Peyer's patch (tissue), 4 donors: ENCODE measurements at regions not wholly inside any gene's neighbourhood (a gene's known extent, or its start where the extent isn't known, plus 50 kb on each side); places are given as distances from the start of the nearest gene placed in this dataset.
"Not testable (repeated sequence)": the region's sequence is repeated elsewhere in the genome, so short reads cannot be mapped to it uniquely, and the experiment has no call there.

Source experiments
- DNase-seq, 3 donors: peaks; one replicate each; pipeline ENCODE4 v3.0.0-alpha.2; 2017 to 2019
- H3K27ac ChIP-seq, 4 donors: fragments of 200-600 bp; sonication (generic); one replicate each; pipeline ENCODE4 v1.5.1; 2016 to 2019
- H3K27me3 ChIP-seq, 2 donors: fragments of 200-600 bp; sonication (generic); one replicate each; pipeline ENCODE4 v1.5.1; 2019
- H3K36me3 ChIP-seq, 3 donors: fragments of 200-600 bp; sonication (generic); one replicate each; pipeline ENCODE4 v1.5.1; 2016 to 2019
- H3K4me1 ChIP-seq, 4 donors: fragments of 200-600 bp; sonication (generic); one replicate each; pipeline ENCODE4 v1.5.1; 2016 to 2019
- H3K4me3 ChIP-seq, 4 donors: fragments of 200-600 bp; sonication (generic); 1 replicate in 3 of 4; 2 replicates in 1 of 4; pipeline ENCODE4 v1.5.1; 2016 to 2019; ENCODE audit warnings: mild to moderate bottlenecking in 1 of 4
- H3K9me3 ChIP-seq, 4 donors: fragments of 200-600 bp; sonication (generic); one replicate each; pipeline ENCODE4 v1.5.1; 2016 to 2019; ENCODE audit warnings: mild to moderate bottlenecking in 1 of 4
- CTCF ChIP-seq, 6 experiments: fragments of 450-650 bp in 4 of 6; fragments of 200-600 bp in 2 of 6; sonication (generic) in 1 of 6; IDR thresholded peaks; one replicate each; pipeline ENCODE4 v1.5.1; 2017 to 2019; ENCODE audit warnings: antibody characterized with exemption in 6 of 6, mild to moderate bottlenecking in 3 of 6, moderate library complexity in 1 of 6
- POLR2A ChIP-seq, 2 donors: fragments of 450-650 bp; IDR thresholded peaks; one replicate each; pipeline ENCODE4 v1.5.1; 2017; ENCODE audit warnings: antibody characterized with exemption in 2 of 2, mild to moderate bottlenecking in 2 of 2, moderate library complexity in 2 of 2

- H3K27me3 ChIP-seq, result no peaks in the 10 kb centered on the region
- peak in 2 of 3 donors; percentile 89 to 90 for DNase-seq
- H3K27ac ChIP-seq, result peak overlapping the region in 3 of 4 donors; percentile 80 to 89 (median 86)
- no peaks in the 10 kb centered on the region for H3K9me3 ChIP-seq
- H3K36me3 ChIP-seq, result no peaks in the 10 kb centered on the region
- peaks cover 0 to 16% (median 2%) of the 10 kb centered on the region in 4 donors for H3K4me1 ChIP-seq
- no peak overlapping the region for H3K4me3 ChIP-seq
- TF ChIP-seq CTCF (IDR thresholded peaks at IDR 0.05) (peak in 1 of 6 experiments; percentile 6), POLR2A (IDR thresholded peaks at IDR 0.05) (peak; percentile 49 to 64)
Measured at GRCh38 chr2:16202266-16203020, 262.1 kb downstream of the MYCN start.

GRCh38 chr2:16201848-16202247 lies 261.5 kb downstream of the MYCN start:
- Histone ChIP-seq H3K4me1 (peaks cover 0 to 20% (median 2%) of the 10 kb centered on the region in 4 donors), H3K9me3 (no peaks in the 10 kb centered on the region), H3K27ac (peak overlapping the region in 3 of 4 donors; percentile 80 to 89 (median 86)), H3K4me3 (no peak overlapping the region), H3K36me3 (no peaks in the 10 kb centered on the region), H3K27me3 (no peaks in the 10 kb centered on the region)
- peak in 1 of 3 donors; percentile 71 for DNase-seq
- TF ChIP-seq POLR2A (IDR thresholded peaks at IDR 0.05), result no peak
- no peak for TF ChIP-seq CTCF (IDR thresholded peaks at IDR 0.05)

- no peak overlapping the region for H3K27ac ChIP-seq
- H3K4me1 ChIP-seq, result peaks cover 0 to 20% (median 2%) of the 10 kb centered on the region in 4 donors
- H3K27me3 ChIP-seq, result no peaks in the 10 kb centered on the region
- H3K4me3 ChIP-seq, result no peak overlapping the region
- TF ChIP-seq CTCF (IDR thresholded peaks at IDR 0.05), result no peak
- TF ChIP-seq POLR2A (IDR thresholded peaks at IDR 0.05), result no peak
- DNase-seq, result no peak
- H3K36me3 ChIP-seq, result no peaks in the 10 kb centered on the region
- H3K9me3 ChIP-seq, result no peaks in the 10 kb centered on the region
Measured at GRCh38 chr2:16200554-16201193, 260.3 kb downstream of the MYCN start.

GRCh38 chr2:16199882-16200553 lies 259.7 kb downstream of the MYCN start:
- H3K27ac ChIP-seq, result no peak overlapping the region
- H3K9me3 ChIP-seq, result no peaks in the 10 kb centered on the region
- no peak for DNase-seq
- no peak overlapping the region for H3K4me3 ChIP-seq
- H3K36me3 ChIP-seq, result no peaks in the 10 kb centered on the region
- H3K4me1 ChIP-seq, result peaks cover 0 to 20% (median 2%) of the 10 kb centered on the region in 4 donors
- no peak for TF ChIP-seq CTCF (IDR thresholded peaks at IDR 0.05)
- TF ChIP-seq POLR2A (IDR thresholded peaks at IDR 0.05), result no peak
- no peaks in the 10 kb centered on the region for H3K27me3 ChIP-seq

GRCh38 chr2:16199241-16199640 lies 258.9 kb downstream of the MYCN start:
- not testable (repeated sequence) for H3K4me3 ChIP-seq, DNase-seq, H3K27ac ChIP-seq, H3K27me3 ChIP-seq, H3K36me3 ChIP-seq, H3K9me3 ChIP-seq
- peaks cover 0 to 20% (median 2%) of the 10 kb centered on the region in 4 donors for H3K4me1 ChIP-seq
